Hematopoietic multipotent progenitor cell treated with erythropoietin and hydrocortisone succinate and interleukin-3 and kit ligand, for 8 days (in vitro differentiated cells): ENCODE measurements at regions not wholly inside any gene's neighbourhood (a gene's known extent, or its start where the extent isn't known, plus 50 kb on each side); places are given as distances from the start of the nearest gene placed in this dataset.
"Not testable (repeated sequence)": the region's sequence is repeated elsewhere in the genome, so short reads cannot be mapped to it uniquely, and the experiment has no call there.

Experiments
- DNase-seq: peaks from one replicate; pipeline ENCODE4 v3.0.0-alpha.2; 2015

DNA sequence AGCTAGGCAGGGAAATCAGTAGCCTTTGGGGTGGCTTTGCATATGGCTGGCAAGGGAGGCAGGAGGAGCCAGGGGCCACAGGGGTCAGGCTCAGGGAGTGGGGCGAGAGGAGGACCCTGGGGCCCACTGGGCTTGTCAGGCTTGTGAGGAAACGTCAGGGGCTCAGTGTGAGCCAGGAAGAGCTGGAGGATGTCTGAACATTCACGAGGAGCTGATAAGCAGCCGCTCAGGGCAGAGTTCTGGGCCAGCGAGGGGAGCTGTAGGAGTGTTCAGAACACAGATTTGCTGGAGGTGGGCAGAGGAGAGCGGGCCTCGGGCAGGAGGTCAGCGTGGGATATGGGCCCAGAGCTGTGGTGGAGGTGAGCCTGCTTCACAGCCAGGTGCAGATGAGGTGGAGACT, 72.7 kb upstream of the MTLN start:
- DNase-seq: not testable (repeated sequence)

DNA sequence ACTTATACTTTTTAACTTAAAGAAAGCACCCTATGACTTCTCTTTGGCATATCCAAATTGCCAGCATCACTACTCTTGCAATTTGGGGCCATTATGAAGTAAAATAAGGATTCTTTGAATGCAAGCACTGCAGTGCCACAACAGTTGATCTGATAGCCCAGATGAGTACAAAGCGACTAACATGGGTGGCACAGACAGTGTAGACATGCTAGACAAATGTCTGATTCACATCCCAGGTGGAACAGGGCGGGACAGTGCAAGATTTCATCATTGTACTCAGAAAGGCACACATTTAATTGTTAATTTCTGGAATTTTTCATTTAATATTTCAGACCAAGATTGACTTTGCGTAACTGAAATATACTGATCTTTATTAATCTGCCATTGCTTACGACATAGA, 68.5 kb upstream of the MTLN start:
- not testable (repeated sequence) for DNase-seq

DNA sequence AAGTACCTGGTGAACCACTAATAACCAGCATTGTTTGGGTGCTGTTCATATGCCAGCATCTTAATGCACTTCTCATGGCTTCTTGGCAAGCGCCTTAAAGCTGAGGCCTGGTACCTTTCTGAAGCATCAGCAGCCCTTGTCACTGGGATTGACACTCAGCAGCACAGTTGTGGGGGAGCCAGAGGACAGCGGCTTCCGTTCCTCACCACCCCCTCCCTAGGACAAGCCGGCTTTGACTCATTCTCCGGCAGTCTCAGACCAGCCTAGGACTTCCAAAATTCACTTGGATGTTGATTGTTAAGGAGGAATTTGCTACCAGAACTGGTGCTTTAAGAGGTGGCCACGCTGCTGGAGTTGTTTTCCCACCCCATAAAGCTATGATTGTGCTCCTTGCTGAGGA, 64.7 kb upstream of the MTLN start:
- DNase-seq: not testable (repeated sequence)

DNA sequence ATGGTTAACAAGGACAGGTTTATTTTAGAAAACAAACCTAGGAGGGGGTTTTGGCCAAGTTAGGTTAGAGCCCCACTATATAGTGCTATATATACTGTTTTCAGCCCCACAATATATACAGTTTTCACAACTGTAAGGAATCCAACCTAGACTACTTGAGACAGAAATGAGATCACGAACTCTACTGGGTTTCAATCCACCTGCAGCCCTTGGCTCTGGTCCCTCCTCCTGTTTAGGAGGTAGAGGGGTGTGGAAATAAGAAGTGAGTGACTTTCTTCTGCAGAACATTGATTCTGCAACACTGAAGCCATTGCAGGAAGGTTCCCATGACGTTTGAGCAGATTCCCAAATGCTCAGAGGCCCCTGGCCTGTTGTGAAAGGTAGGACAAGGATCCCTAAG, 63.7 kb upstream of the MTLN start:
- DNase-seq: not testable (repeated sequence)

DNA sequence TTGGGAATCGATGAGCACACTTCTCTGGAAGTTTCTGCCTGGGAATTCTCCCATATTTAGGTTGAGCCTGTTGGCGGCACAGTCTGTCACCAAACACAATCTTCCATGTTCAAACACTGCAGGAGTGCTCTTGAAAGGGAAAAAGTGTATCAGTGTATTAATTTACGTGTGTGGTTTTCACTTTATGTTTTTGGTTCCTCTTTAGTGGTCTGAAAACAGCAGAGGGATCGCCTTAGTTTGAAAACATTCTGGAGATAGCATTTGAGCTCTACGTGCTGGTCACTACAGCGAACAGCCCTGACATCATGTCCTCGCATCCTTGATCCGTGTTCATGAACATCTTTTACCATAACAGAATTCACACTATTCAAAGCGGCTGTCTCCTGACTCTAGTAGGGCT, 57.3 kb upstream of the MTLN start:
- not testable (repeated sequence) for DNase-seq

DNA sequence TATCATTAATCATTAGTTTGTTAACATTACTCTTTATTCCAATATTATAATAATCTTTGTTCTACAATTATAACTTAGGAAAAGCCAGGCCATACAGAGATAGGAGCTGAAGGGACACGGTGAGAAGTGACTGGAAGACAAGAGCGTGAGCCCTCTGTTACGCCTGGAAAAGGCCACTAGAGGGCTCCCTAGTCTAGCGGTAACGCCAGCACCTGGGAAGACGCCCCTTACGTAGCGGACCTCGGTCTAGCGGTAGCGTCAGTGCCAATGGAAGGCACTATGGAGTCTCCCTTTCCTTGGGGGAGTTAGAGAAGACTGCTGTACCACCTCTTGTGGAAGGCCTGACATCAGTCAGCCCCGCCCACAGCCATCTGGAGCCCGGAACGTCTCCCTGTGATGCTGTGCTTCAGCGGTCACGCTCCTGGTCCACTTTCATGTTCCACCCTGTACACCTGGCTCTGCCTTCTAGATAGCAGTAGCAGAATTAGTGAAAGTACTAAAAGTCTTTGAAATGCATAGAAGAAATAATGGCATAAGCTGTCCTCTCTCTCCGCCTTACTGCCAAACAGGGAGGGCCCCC, 55.6 kb upstream of the MTLN start:
- DNase-seq: not testable (repeated sequence)

DNA sequence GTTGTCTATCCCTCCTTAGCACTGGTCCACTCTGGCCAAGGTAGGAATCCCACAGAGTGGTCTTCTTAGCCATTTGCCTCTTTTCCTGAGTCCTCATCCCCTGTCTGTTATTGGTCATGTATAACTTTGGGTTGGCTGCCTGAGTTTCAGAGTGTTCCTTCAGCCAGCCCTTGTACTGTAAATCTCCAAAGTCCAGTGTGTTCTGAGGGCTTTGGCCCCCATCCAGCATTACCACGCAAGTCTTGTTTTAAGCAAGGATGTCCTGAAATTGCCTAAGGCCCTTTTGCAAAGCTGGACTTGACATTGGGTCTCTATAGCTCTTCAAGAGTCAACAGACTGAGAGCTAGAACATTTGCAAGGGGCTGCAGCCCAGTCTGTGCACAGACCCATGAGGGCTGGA, 52.5 kb upstream of the MTLN start:
- DNase-seq: not testable (repeated sequence)

DNA sequence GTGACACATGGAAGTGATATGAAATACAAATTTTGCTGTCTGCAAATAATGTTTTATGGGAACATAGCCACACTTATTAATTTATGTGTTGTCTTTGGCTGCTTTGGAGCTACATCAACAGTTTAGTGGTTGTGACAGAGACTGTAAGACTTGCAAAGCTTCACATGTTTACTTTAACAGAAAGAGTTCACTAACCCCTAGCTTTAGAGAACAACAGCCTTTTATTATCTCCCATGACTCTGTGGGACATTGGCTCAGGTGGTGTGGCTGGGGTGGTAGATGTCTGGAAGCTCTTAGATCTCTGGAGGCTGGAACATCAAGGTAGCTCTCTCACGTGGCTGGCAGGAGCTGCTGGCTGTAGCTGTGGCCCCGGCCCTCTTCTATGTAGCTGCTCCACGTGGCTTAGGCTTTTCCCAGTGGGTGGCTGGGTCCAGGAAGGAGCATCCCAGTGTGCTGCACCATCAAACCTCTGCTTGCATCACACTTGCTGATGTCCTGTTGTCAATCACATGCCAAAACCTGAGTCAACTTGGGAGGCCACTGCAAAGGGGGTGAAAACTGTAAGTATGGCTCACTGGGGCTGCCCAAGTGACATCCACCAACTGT, 51.8 kb upstream of the MTLN start:
- not testable (repeated sequence) for DNase-seq

DNA sequence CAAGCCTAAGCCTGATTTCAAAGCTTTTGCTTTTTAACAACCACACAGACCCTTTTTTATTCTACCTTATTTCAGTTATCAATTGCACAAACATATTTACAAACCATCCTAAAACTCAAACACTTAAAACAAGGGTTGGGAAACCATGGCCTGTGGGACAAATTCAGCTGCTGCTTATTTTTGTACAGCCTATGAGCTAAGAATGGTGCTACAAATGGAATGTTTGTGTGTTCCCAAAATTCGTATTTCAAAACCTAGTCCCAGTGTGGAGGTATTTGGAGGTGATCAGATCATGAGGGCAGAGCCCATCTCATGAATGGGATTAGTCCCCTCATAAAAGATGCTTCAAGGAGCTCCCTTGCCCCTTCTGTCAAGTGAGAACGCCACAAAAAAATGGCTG, 51.1 kb upstream of the MTLN start:
- DNase-seq: not testable (repeated sequence)
